Mucosa of stomach (tissue), 1 donor: ENCODE measurements at regions not wholly inside any gene's neighbourhood (a gene's known extent, or its start where the extent isn't known, plus 50 kb on each side); places are given as distances from the start of the nearest gene placed in this dataset.

ENCODE experiments used
- H3K27me3 ChIP-seq: one replicate; pipeline ENCODE4 v1.7.0; 2013; ENCODE audit warnings: mild to moderate bottlenecking, low read length; ENCODE audit not compliant: control insufficient read depth, insufficient read depth
- H3K36me3 ChIP-seq: one replicate; pipeline ENCODE4 v1.7.0; 2013; ENCODE audit warnings: low read length; ENCODE audit not compliant: control insufficient read depth, insufficient read depth
- H3K4me1 ChIP-seq: one replicate; pipeline ENCODE4 v1.7.0; 2013; ENCODE audit warnings: mild to moderate bottlenecking, low read length; ENCODE audit not compliant: control insufficient read depth, insufficient read depth
- H3K4me3 ChIP-seq: one replicate; pipeline ENCODE4 v1.7.0; 2013; ENCODE audit warnings: low read length
- H3K9ac ChIP-seq: one replicate; pipeline ENCODE4 v1.7.0; 2013; ENCODE audit warnings: mild to moderate bottlenecking, low read length, moderate library complexity
- H3K9me3 ChIP-seq: one replicate; pipeline ENCODE4 v1.7.0; 2013; ENCODE audit warnings: mild to moderate bottlenecking, low read length, moderate library complexity; ENCODE audit not compliant: control insufficient read depth
- donor health status: Pancreatic carcinoma.

- H3K4me3 ChIP-seq: no peak overlapping the region
- no peaks in the 10 kb centered on the region for H3K9me3 ChIP-seq
- no peaks in the 10 kb centered on the region for H3K36me3 ChIP-seq
- H3K4me1 ChIP-seq: no peaks in the 10 kb centered on the region
- H3K27me3 ChIP-seq: no peaks in the 10 kb centered on the region
- H3K9ac ChIP-seq: no peak overlapping the region
These were observed 447.3 kb upstream of the GJE1 start for GRCh38 chr6:141685416-141685815.

GRCh38 chr6:141682391-141682790 is 450.3 kb upstream of the GJE1 start:
- Histone ChIP-seq H3K4me3 (no peak overlapping the region), H3K9me3 (no peaks in the 10 kb centered on the region), H3K27me3 (no peaks in the 10 kb centered on the region), H3K4me1 (no peaks in the 10 kb centered on the region), H3K9ac (no peak overlapping the region), H3K36me3 (no peaks in the 10 kb centered on the region)

- no peak overlapping the region for H3K4me3 ChIP-seq
- no peaks in the 10 kb centered on the region for H3K27me3 ChIP-seq
- no peak overlapping the region for H3K9ac ChIP-seq
- H3K4me1 ChIP-seq: no peaks in the 10 kb centered on the region
- no peaks in the 10 kb centered on the region for H3K36me3 ChIP-seq
- H3K9me3 ChIP-seq: no peaks in the 10 kb centered on the region
These were observed 455.0 kb upstream of the GJE1 start for GRCh38 chr6:141677598-141678211.

- no peak overlapping the region for H3K4me3 ChIP-seq
- no peaks in the 10 kb centered on the region for H3K36me3 ChIP-seq
- no peaks in the 10 kb centered on the region for H3K4me1 ChIP-seq
- no peaks in the 10 kb centered on the region for H3K27me3 ChIP-seq
- no peaks in the 10 kb centered on the region for H3K9me3 ChIP-seq
- no peak overlapping the region for H3K9ac ChIP-seq
These were observed 456.8 kb upstream of the GJE1 start for GRCh38 chr6:141675957-141676356.

GRCh38 chr6:141669141-141669540 is 463.6 kb upstream of the GJE1 start:
- H3K4me3 ChIP-seq: no peak overlapping the region
- H3K36me3 ChIP-seq: no peaks in the 10 kb centered on the region
- H3K9me3 ChIP-seq: no peaks in the 10 kb centered on the region
- H3K27me3 ChIP-seq: no peaks in the 10 kb centered on the region
- H3K9ac ChIP-seq: no peak overlapping the region
- H3K4me1 ChIP-seq: no peaks in the 10 kb centered on the region

GRCh38 chr6:141667580-141668309 is 465.0 kb upstream of the GJE1 start:
- Histone ChIP-seq H3K27me3 (no peaks in the 10 kb centered on the region), H3K9ac (no peak overlapping the region), H3K36me3 (no peaks in the 10 kb centered on the region), H3K4me1 (no peaks in the 10 kb centered on the region), H3K4me3 (no peak overlapping the region), H3K9me3 (no peaks in the 10 kb centered on the region)

GRCh38 chr6:141666187-141666586 is 466.5 kb upstream of the GJE1 start:
- H3K9ac ChIP-seq: no peak overlapping the region
- no peaks in the 10 kb centered on the region for H3K9me3 ChIP-seq
- H3K4me1 ChIP-seq: no peaks in the 10 kb centered on the region
- no peaks in the 10 kb centered on the region for H3K36me3 ChIP-seq
- H3K4me3 ChIP-seq: no peak overlapping the region
- H3K27me3 ChIP-seq: no peaks in the 10 kb centered on the region

GRCh38 chr6:141664744-141665143 is 468.0 kb upstream of the GJE1 start:
- H3K9ac ChIP-seq: no peak overlapping the region

GRCh38 chr6:141659582-141659981 is 473.1 kb upstream of the GJE1 start:
- no peaks in the 10 kb centered on the region for H3K27me3 ChIP-seq
- no peaks in the 10 kb centered on the region for H3K9me3 ChIP-seq
- H3K36me3 ChIP-seq: no peaks in the 10 kb centered on the region
- no peak overlapping the region for H3K4me3 ChIP-seq
- no peak overlapping the region for H3K9ac ChIP-seq
- H3K4me1 ChIP-seq: no peaks in the 10 kb centered on the region

More at GRCh38 chr6:141664744-141665143, 468.0 kb upstream of the GJE1 start:
- Histone ChIP-seq H3K27me3 (no peaks in the 10 kb centered on the region), H3K4me1 (no peaks in the 10 kb centered on the region), H3K36me3 (no peaks in the 10 kb centered on the region), H3K9me3 (no peaks in the 10 kb centered on the region), H3K4me3 (no peak overlapping the region)

- no peaks in the 10 kb centered on the region for H3K9me3 ChIP-seq
- H3K27me3 ChIP-seq: no peaks in the 10 kb centered on the region
- H3K4me3 ChIP-seq: no peak overlapping the region
- no peaks in the 10 kb centered on the region for H3K4me1 ChIP-seq
- H3K36me3 ChIP-seq: no peaks in the 10 kb centered on the region
- H3K9ac ChIP-seq: no peak overlapping the region
These were observed 474.0 kb upstream of the GJE1 start for GRCh38 chr6:141658696-141659095.

GRCh38 chr6:141657812-141658211 is 474.9 kb upstream of the GJE1 start:
- no peak overlapping the region for H3K9ac ChIP-seq
- no peaks in the 10 kb centered on the region for H3K4me1 ChIP-seq
- no peaks in the 10 kb centered on the region for H3K9me3 ChIP-seq
- no peaks in the 10 kb centered on the region for H3K27me3 ChIP-seq
- no peaks in the 10 kb centered on the region for H3K36me3 ChIP-seq
- no peak overlapping the region for H3K4me3 ChIP-seq

- H3K4me1 ChIP-seq: no peaks in the 10 kb centered on the region
- no peaks in the 10 kb centered on the region for H3K9me3 ChIP-seq
- H3K4me3 ChIP-seq: no peak overlapping the region
- H3K9ac ChIP-seq: no peak overlapping the region
- no peaks in the 10 kb centered on the region for H3K27me3 ChIP-seq
- H3K36me3 ChIP-seq: no peaks in the 10 kb centered on the region
These were observed 479.1 kb upstream of the GJE1 start for GRCh38 chr6:141653590-141653989.
